Peyer's patch (tissue), 4 donors: ENCODE measurements at regions not wholly inside any gene's neighbourhood (a gene's known extent, or its start where the extent isn't known, plus 50 kb on each side); places are given as distances from the start of the nearest gene placed in this dataset.

ENCODE experiments used
- DNase-seq, 3 donors: peaks; one replicate each; pipeline ENCODE4 v3.0.0-alpha.2; 2017 to 2019
- H3K27ac ChIP-seq, 4 donors: fragments of 200-600 bp; sonication (generic); one replicate each; pipeline ENCODE4 v1.5.1; 2016 to 2019
- H3K27me3 ChIP-seq, 2 donors: fragments of 200-600 bp; sonication (generic); one replicate each; pipeline ENCODE4 v1.5.1; 2019
- H3K36me3 ChIP-seq, 3 donors: fragments of 200-600 bp; sonication (generic); one replicate each; pipeline ENCODE4 v1.5.1; 2016 to 2019
- H3K4me1 ChIP-seq, 4 donors: fragments of 200-600 bp; sonication (generic); one replicate each; pipeline ENCODE4 v1.5.1; 2016 to 2019
- H3K4me3 ChIP-seq, 4 donors: fragments of 200-600 bp; sonication (generic); 1 replicate in 3 of 4; 2 replicates in 1 of 4; pipeline ENCODE4 v1.5.1; 2016 to 2019; ENCODE audit warnings: mild to moderate bottlenecking in 1 of 4
- H3K9me3 ChIP-seq, 4 donors: fragments of 200-600 bp; sonication (generic); one replicate each; pipeline ENCODE4 v1.5.1; 2016 to 2019; ENCODE audit warnings: mild to moderate bottlenecking in 1 of 4
- POLR2A ChIP-seq, 2 donors: fragments of 450-650 bp; IDR thresholded peaks; one replicate each; pipeline ENCODE4 v1.5.1; 2017; ENCODE audit warnings: antibody characterized with exemption in 2 of 2, mild to moderate bottlenecking in 2 of 2, moderate library complexity in 2 of 2
- TF ChIP-seq, protein P1 (sequence below), 6 experiments: fragments of 450-650 bp in 4 of 6; fragments of 200-600 bp in 2 of 6; sonication (generic) in 1 of 6; IDR thresholded peaks; one replicate each; pipeline ENCODE4 v1.5.1; 2017 to 2019; ENCODE audit warnings: antibody characterized with exemption in 6 of 6, mild to moderate bottlenecking in 3 of 6, moderate library complexity in 1 of 6

DNA sequence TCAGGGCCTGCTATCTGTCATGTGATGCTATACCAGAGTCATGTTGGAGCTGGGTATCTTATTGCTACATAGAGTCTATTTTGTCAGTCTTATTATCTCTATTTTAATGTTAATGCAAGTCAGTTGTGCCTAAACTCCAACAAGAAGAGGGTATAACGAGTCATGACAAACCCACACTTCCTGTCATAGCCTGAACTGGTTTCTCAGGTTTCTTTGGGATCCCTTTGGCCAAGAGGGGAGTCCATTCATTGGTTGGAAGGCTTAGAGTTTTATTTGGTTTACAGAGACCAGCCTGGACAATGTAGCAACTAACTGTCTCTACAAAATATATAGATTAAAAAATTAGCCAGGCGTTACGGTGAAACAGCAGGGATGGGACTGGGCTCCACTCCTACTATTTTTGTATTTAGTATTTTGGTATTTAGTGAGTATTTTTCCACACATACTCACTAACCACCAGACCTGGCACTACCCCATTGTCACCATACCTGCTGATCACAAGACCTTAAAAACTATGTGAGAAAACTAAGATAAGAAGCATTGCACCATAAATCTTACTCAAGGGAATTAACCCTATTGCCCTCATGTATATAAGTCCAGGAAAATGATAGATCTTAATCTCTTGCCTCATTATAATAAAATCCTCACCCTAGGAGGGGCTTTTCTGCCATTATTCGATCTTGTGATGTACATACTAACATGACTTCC lies 387.5 kb downstream of the IPO8 start:
- H3K9me3 ChIP-seq: peaks cover 0 to 4% (median 0%) of the 10 kb centered on the region in 4 donors
- no peaks in the 10 kb centered on the region for H3K27me3 ChIP-seq
- H3K36me3 ChIP-seq: no peaks in the 10 kb centered on the region
- no peak overlapping the region for H3K4me3 ChIP-seq
- no peaks in the 10 kb centered on the region for H3K4me1 ChIP-seq
- H3K27ac ChIP-seq: no peak overlapping the region
- no peak for DNase-seq
- TF ChIP-seq, protein P1, sequence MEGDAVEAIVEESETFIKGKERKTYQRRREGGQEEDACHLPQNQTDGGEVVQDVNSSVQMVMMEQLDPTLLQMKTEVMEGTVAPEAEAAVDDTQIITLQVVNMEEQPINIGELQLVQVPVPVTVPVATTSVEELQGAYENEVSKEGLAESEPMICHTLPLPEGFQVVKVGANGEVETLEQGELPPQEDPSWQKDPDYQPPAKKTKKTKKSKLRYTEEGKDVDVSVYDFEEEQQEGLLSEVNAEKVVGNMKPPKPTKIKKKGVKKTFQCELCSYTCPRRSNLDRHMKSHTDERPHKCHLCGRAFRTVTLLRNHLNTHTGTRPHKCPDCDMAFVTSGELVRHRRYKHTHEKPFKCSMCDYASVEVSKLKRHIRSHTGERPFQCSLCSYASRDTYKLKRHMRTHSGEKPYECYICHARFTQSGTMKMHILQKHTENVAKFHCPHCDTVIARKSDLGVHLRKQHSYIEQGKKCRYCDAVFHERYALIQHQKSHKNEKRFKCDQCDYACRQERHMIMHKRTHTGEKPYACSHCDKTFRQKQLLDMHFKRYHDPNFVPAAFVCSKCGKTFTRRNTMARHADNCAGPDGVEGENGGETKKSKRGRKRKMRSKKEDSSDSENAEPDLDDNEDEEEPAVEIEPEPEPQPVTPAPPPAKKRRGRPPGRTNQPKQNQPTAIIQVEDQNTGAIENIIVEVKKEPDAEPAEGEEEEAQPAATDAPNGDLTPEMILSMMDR (IDR thresholded peaks at IDR 0.05): no peak
- TF ChIP-seq POLR2A (IDR thresholded peaks at IDR 0.05): no peak

DNA sequence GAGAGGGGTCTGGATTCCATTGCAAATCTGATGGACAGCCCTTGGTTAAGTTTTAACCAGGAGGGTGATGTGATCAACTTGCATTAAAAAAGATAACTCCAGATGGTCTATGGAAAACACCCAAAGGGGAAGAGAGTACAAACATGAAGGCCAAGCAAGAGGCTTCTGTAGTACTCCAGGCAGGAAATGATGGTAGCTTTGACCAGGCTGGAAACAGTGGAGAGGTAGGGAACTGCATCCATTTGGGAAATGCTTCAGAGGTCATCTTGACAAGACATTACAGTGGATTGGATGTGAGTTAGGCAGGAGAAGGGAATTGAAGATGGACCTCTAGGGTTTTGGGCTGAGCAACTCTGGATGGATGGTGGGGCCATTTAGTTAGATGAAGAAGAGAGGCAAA lies 391.1 kb downstream of the IPO8 start:
- no peak overlapping the region for H3K27ac ChIP-seq
- H3K4me1 ChIP-seq: no peaks in the 10 kb centered on the region
- no peak overlapping the region for H3K4me3 ChIP-seq

DNA sequence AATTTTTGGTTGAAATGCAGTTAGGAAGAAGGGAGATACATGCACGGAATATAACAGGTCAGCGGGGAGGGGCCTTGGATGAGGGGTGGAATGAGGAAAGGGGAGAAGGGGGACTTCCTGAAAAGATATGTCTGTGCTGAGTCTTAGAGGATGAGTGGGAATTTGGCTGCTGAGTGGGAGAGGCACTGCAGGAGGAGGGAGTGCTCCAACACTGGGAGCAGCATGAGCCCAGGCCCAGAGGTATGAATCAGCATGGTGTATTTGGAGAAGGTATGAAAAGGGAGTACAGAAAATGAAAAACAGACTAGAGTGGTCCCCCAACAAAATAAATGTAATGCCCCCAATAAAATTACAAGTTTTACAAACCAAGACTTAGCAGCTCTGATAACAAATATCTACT lies 394.4 kb downstream of the IPO8 start:
- no peak for DNase-seq
- H3K27me3 ChIP-seq: no peaks in the 10 kb centered on the region
- H3K27ac ChIP-seq: no peak overlapping the region
- no peak overlapping the region for H3K4me3 ChIP-seq
- no peaks in the 10 kb centered on the region for H3K4me1 ChIP-seq
- TF ChIP-seq POLR2A (IDR thresholded peaks at IDR 0.05): no peak
- TF ChIP-seq, protein P1 (IDR thresholded peaks at IDR 0.05): no peak
- no peaks in the 10 kb centered on the region for H3K9me3 ChIP-seq
- no peaks in the 10 kb centered on the region for H3K36me3 ChIP-seq

More for the DNA sequence above, 391.1 kb downstream of the IPO8 start:
- H3K36me3 ChIP-seq: no peaks in the 10 kb centered on the region
- no peaks in the 10 kb centered on the region for H3K9me3 ChIP-seq
- TF ChIP-seq, protein P1 (IDR thresholded peaks at IDR 0.05): no peak
- TF ChIP-seq POLR2A (IDR thresholded peaks at IDR 0.05): no peak
- H3K27me3 ChIP-seq: no peaks in the 10 kb centered on the region
- DNase-seq: no peak

DNA sequence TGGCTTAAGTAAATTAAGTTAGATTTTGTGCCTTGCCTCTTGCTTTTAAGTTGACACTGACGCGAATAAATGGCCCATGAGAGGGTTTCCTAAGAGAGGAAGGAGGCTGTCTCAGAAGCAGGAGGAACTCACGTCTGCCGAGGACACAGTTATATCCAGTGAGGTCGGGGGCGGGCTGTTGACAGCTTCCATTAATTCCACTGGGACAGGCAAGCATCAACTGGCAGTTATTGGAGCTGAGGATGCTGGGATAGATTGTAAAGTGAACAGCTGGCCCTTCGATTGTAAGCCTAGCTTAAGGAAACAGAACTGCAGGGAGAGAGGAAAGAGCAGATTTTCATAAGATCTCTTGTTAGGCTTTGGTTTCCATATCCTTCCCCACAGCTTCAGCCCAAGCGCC lies 399.2 kb downstream of the IPO8 start:
- no peak overlapping the region for H3K4me3 ChIP-seq
- TF ChIP-seq POLR2A (IDR thresholded peaks at IDR 0.05): no peak
- TF ChIP-seq, protein P1 (IDR thresholded peaks at IDR 0.05): no peak
- DNase-seq: no peak

GRCh38 chr12:30286345-30286926 lies 409.2 kb downstream of the IPO8 start:
- Histone ChIP-seq H3K4me1 (no peaks in the 10 kb centered on the region), H3K9me3 (no peaks in the 10 kb centered on the region), H3K27me3 (no peaks in the 10 kb centered on the region), H3K36me3 (no peaks in the 10 kb centered on the region), H3K27ac (no peak overlapping the region), H3K4me3 (no peak overlapping the region)
- TF ChIP-seq, protein P1 (IDR thresholded peaks at IDR 0.05): peak in 1 of 6 experiments; percentile 13
- TF ChIP-seq POLR2A (IDR thresholded peaks at IDR 0.05): no peak
- no peak for DNase-seq

More for the DNA sequence above, 399.2 kb downstream of the IPO8 start:
- Histone ChIP-seq H3K9me3 (peaks cover 0 to 4% (median 0%) of the 10 kb centered on the region in 4 donors), H3K27ac (no peak overlapping the region), H3K4me1 (no peaks in the 10 kb centered on the region), H3K36me3 (no peaks in the 10 kb centered on the region), H3K27me3 (no peaks in the 10 kb centered on the region)
